ENCODE measurements at regions not wholly inside any gene's neighbourhood (a gene's known extent, or its start where the extent isn't known, plus 50 kb on each side); places are given as distances from the start of the nearest gene placed in this dataset.
"Not testable (repeated sequence)": the region's sequence is repeated elsewhere in the genome, so short reads cannot be mapped to it uniquely, and the experiment has no call there.

GRCh38 chr4:111362941-111363361 lies 740.1 kb upstream of the PITX2 start:
- DNase-seq (no peak), ATAC-seq (replicated peaks) (no peak)
- Mint-ChIP-seq H3K27ac (no peak overlapping the region), H3K4me1 (no peaks in the 10 kb centered on the region), H3K4me3 (no peak overlapping the region), H3K36me3 (no peaks in the 10 kb centered on the region), H3K27me3 (no peaks in the 10 kb centered on the region), H3K9me3 (peaks cover 0 to 4% of the 10 kb centered on the region in 2 donors)

GRCh38 chr4:111377880-111378279 lies 755.0 kb upstream of the PITX2 start:
- not testable (repeated sequence) for ATAC-seq (replicated peaks); H3K9me3 Mint-ChIP-seq; DNase-seq; H3K27ac Mint-ChIP-seq; H3K4me3 Mint-ChIP-seq; H3K27me3 Mint-ChIP-seq; H3K36me3 Mint-ChIP-seq; H3K4me1 Mint-ChIP-seq

GRCh38 chr4:111388561-111388960 lies 756.7 kb upstream of the FAM241A start:
- H3K4me1 Mint-ChIP-seq: no peaks in the 10 kb centered on the region
- ATAC-seq (replicated peaks) (no peak), DNase-seq (no peak)
- H3K36me3 Mint-ChIP-seq: no peaks in the 10 kb centered on the region
- no peak overlapping the region for H3K4me3 Mint-ChIP-seq
- no peaks in the 10 kb centered on the region for H3K27me3 Mint-ChIP-seq
- H3K9me3 Mint-ChIP-seq: peaks cover 4 to 13% of the 10 kb centered on the region in 2 donors
- H3K27ac Mint-ChIP-seq: no peak overlapping the region

GRCh38 chr4:111391829-111392228 lies 753.4 kb upstream of the FAM241A start:
- Mint-ChIP-seq H3K9me3 (peaks cover 4 to 11% of the 10 kb centered on the region in 2 donors), H3K27me3 (no peaks in the 10 kb centered on the region), H3K36me3 (no peaks in the 10 kb centered on the region), H3K27ac (no peak overlapping the region), H3K4me1 (no peaks in the 10 kb centered on the region), H3K4me3 (no peak overlapping the region)
- ATAC-seq (replicated peaks) (no peak), DNase-seq (no peak)

- Mint-ChIP-seq H3K36me3 (no peaks in the 10 kb centered on the region), H3K27ac (no peak overlapping the region), H3K4me3 (no peak overlapping the region), H3K27me3 (no peaks in the 10 kb centered on the region), H3K4me1 (no peaks in the 10 kb centered on the region), H3K9me3 (peaks cover 4 to 11% of the 10 kb centered on the region in 2 donors)
- no peak for ATAC-seq (replicated peaks)
- DNase-seq: no peak
These were observed 751.5 kb upstream of the FAM241A start for GRCh38 chr4:111393781-111394180.

- Mint-ChIP-seq H3K36me3 (no peaks in the 10 kb centered on the region), H3K27me3 (no peaks in the 10 kb centered on the region), H3K4me3 (no peak overlapping the region), H3K9me3 (peaks cover 0 to 1% of the 10 kb centered on the region in 2 donors), H3K27ac (no peak overlapping the region), H3K4me1 (no peaks in the 10 kb centered on the region)
- ATAC-seq (replicated peaks) (no peak), DNase-seq (no peak)
These were observed 746.3 kb upstream of the FAM241A start for GRCh38 chr4:111398906-111399330.

- H3K9me3 Mint-ChIP-seq: peaks cover 0 to 1% of the 10 kb centered on the region in 2 donors
- no peak overlapping the region for H3K4me3 Mint-ChIP-seq
- no peak overlapping the region for H3K27ac Mint-ChIP-seq
- DNase-seq: no peak
- no peak for ATAC-seq (replicated peaks)
- H3K4me1 Mint-ChIP-seq: no peaks in the 10 kb centered on the region
- H3K27me3 Mint-ChIP-seq: no peaks in the 10 kb centered on the region
- H3K36me3 Mint-ChIP-seq: no peaks in the 10 kb centered on the region
These were observed 745.6 kb upstream of the FAM241A start for GRCh38 chr4:111399623-111400022.

GRCh38 chr4:111400741-111401140 lies 744.5 kb upstream of the FAM241A start:
- H3K4me1 Mint-ChIP-seq: no peaks in the 10 kb centered on the region
- H3K27me3 Mint-ChIP-seq: no peaks in the 10 kb centered on the region
- no peak overlapping the region for H3K4me3 Mint-ChIP-seq
- DNase-seq: no peak
- H3K9me3 Mint-ChIP-seq: peaks cover 0 to 1% of the 10 kb centered on the region in 2 donors
- H3K27ac Mint-ChIP-seq: no peak overlapping the region
- H3K36me3 Mint-ChIP-seq: no peaks in the 10 kb centered on the region
- ATAC-seq (replicated peaks): no peak

GRCh38 chr4:111404673-111405072 lies 740.6 kb upstream of the FAM241A start:
- Mint-ChIP-seq H3K4me3 (no peak overlapping the region), H3K4me1 (no peaks in the 10 kb centered on the region), H3K27ac (no peak overlapping the region), H3K27me3 (no peaks in the 10 kb centered on the region), H3K9me3 (no peaks in the 10 kb centered on the region), H3K36me3 (no peaks in the 10 kb centered on the region)
- DNase-seq (no peak), ATAC-seq (replicated peaks) (no peak)

GRCh38 chr4:111405989-111406388 lies 739.3 kb upstream of the FAM241A start:
- Mint-ChIP-seq H3K27me3 (no peaks in the 10 kb centered on the region), H3K9me3 (peaks cover 0 to 2% of the 10 kb centered on the region in 2 donors), H3K4me1 (no peaks in the 10 kb centered on the region), H3K36me3 (no peaks in the 10 kb centered on the region), H3K27ac (no peak overlapping the region), H3K4me3 (no peak overlapping the region)
- ATAC-seq (replicated peaks) (no peak), DNase-seq (no peak)

GRCh38 chr4:111410571-111410970 lies 734.7 kb upstream of the FAM241A start:
- Mint-ChIP-seq H3K27me3 (no peaks in the 10 kb centered on the region), H3K36me3 (no peaks in the 10 kb centered on the region), H3K9me3 (peaks cover 5 to 9% of the 10 kb centered on the region in 2 donors), H3K4me3 (no peak overlapping the region), H3K4me1 (no peaks in the 10 kb centered on the region), H3K27ac (no peak overlapping the region)
- ATAC-seq (replicated peaks): no peak
- no peak for DNase-seq

GRCh38 chr4:111417521-111417920 lies 727.7 kb upstream of the FAM241A start:
- Mint-ChIP-seq H3K4me3 (no peak overlapping the region), H3K4me1 (no peaks in the 10 kb centered on the region), H3K27me3 (no peaks in the 10 kb centered on the region), H3K36me3 (no peaks in the 10 kb centered on the region), H3K9me3 (peaks cover 0 to 4% of the 10 kb centered on the region in 2 donors), H3K27ac (no peak overlapping the region)
- DNase-seq (no peak), ATAC-seq (replicated peaks) (no peak)

- H3K4me1 Mint-ChIP-seq: no peaks in the 10 kb centered on the region
- no peak for ATAC-seq (replicated peaks)
- H3K27ac Mint-ChIP-seq: no peak overlapping the region
- H3K27me3 Mint-ChIP-seq: no peaks in the 10 kb centered on the region
- no peak for DNase-seq
- H3K9me3 Mint-ChIP-seq: peaks cover 0 to 2% of the 10 kb centered on the region in 2 donors
- no peak overlapping the region for H3K4me3 Mint-ChIP-seq
- no peaks in the 10 kb centered on the region for H3K36me3 Mint-ChIP-seq
These were observed 711.8 kb upstream of the FAM241A start for GRCh38 chr4:111433441-111433840.

GRCh38 chr4:111434586-111434985 lies 710.7 kb upstream of the FAM241A start:
- H3K36me3 Mint-ChIP-seq: no peaks in the 10 kb centered on the region
- DNase-seq (no peak), ATAC-seq (replicated peaks) (no peak)
- H3K27ac Mint-ChIP-seq: no peak overlapping the region
- H3K4me3 Mint-ChIP-seq: no peak overlapping the region
- no peaks in the 10 kb centered on the region for H3K27me3 Mint-ChIP-seq
- no peaks in the 10 kb centered on the region for H3K4me1 Mint-ChIP-seq
- H3K9me3 Mint-ChIP-seq: peaks cover 0 to 4% of the 10 kb centered on the region in 2 donors

GRCh38 chr4:111435986-111436744 lies 709.1 kb upstream of the FAM241A start:
- no peak for ATAC-seq (replicated peaks)
- no peaks in the 10 kb centered on the region for H3K36me3 Mint-ChIP-seq
- H3K27ac Mint-ChIP-seq: no peak overlapping the region
- H3K9me3 Mint-ChIP-seq: peaks cover 0 to 2% of the 10 kb centered on the region in 2 donors
- H3K4me3 Mint-ChIP-seq: no peak overlapping the region
- no peaks in the 10 kb centered on the region for H3K27me3 Mint-ChIP-seq
- no peaks in the 10 kb centered on the region for H3K4me1 Mint-ChIP-seq
- DNase-seq: no peak

All from stimulated activated naive B cell treated with anti-CD40 and anti-IgM and Interleukin-4, amounts not matched to agents 10 μg/mL and 1 μg/mL and 100 μg/mL, for 72 hours (primary cell).